Fibroblast of skin of right biceps (primary cell): ENCODE measurements at regions not wholly inside any gene's neighbourhood (a gene's known extent, or its start where the extent isn't known, plus 50 kb on each side); places are given as distances from the start of the nearest gene placed in this dataset.

Experiments
- DNase-seq: peaks from one replicate; pipeline ENCODE4 v3.0.0-alpha.2; 2013

- DNase-seq = peak; percentile 52
These were observed 98.8 kb upstream of the FRMD6 start for GRCh38 chr14:51552768-51553404.

GRCh38 chr14:51554339-51554920, 97.3 kb upstream of the FRMD6 start:
- peak; percentile 99 for DNase-seq

GRCh38 chr14:51554953-51555352, 96.8 kb upstream of the FRMD6 start:
- peak; percentile 79 for DNase-seq

- DNase-seq = no peak
These were observed 90.6 kb upstream of the FRMD6 start for GRCh38 chr14:51561141-51561540.

- DNase-seq = peak; percentile 56
These were observed 88.9 kb upstream of the FRMD6 start for GRCh38 chr14:51562816-51563215.

GRCh38 chr14:51563560-51563959, 88.2 kb upstream of the FRMD6 start:
- DNase-seq = no peak

- no peak for DNase-seq
These were observed 87.2 kb upstream of the FRMD6 start for GRCh38 chr14:51564460-51564859.

- no peak for DNase-seq
These were observed 86.6 kb upstream of the FRMD6 start for GRCh38 chr14:51564986-51565604.

GRCh38 chr14:51566831-51567582, 84.7 kb upstream of the FRMD6 start:
- DNase-seq = no peak

- no peak for DNase-seq
These were observed 83.3 kb upstream of the FRMD6 start for GRCh38 chr14:51568366-51568765.

- no peak for DNase-seq
These were observed 78.1 kb upstream of the FRMD6 start for GRCh38 chr14:51573607-51574006.

GRCh38 chr14:51574009-51574408, 77.7 kb upstream of the FRMD6 start:
- no peak for DNase-seq

GRCh38 chr14:51575349-51576116, 76.2 kb upstream of the FRMD6 start:
- DNase-seq = peak; percentile 49

- peak; percentile 89 for DNase-seq
These were observed 75.6 kb upstream of the FRMD6 start for GRCh38 chr14:51576117-51576430.

- DNase-seq = peak; percentile 58
These were observed 74.8 kb upstream of the FRMD6 start for GRCh38 chr14:51576879-51577278.

GRCh38 chr14:51578853-51579252, 72.9 kb upstream of the FRMD6 start:
- no peak for DNase-seq

GRCh38 chr14:51581017-51581881, 70.5 kb upstream of the FRMD6 start:
- DNase-seq = peak; percentile 93

GRCh38 chr14:51582437-51582836, 69.3 kb upstream of the FRMD6 start:
- DNase-seq = no peak

GRCh38 chr14:51585055-51585454, 66.7 kb upstream of the FRMD6 start:
- no peak for DNase-seq

- no peak for DNase-seq
These were observed 58.9 kb upstream of the FRMD6 start for GRCh38 chr14:51592836-51593235.

- DNase-seq = no peak
These were observed 58.3 kb upstream of the FRMD6 start for GRCh38 chr14:51593397-51593796.

- peak; percentile 88 for DNase-seq
These were observed 55.7 kb upstream of the FRMD6 start for GRCh38 chr14:51595881-51596455.
